TTC549 (cell line): ENCODE measurements at regions not wholly inside any gene's neighbourhood (a gene's known extent, or its start where the extent isn't known, plus 50 kb on each side); places are given as distances from the start of the nearest gene placed in this dataset.
"Not testable (repeated sequence)": the region's sequence is repeated elsewhere in the genome, so short reads cannot be mapped to it uniquely, and the experiment has no call there.

Source experiments
- FAIRE-seq: peaks from 2 replicates; lab custom pipeline; 2012; peaks lifted over from hg19 to GRCh38; lab: Jason Lieb, UNC

DNA sequence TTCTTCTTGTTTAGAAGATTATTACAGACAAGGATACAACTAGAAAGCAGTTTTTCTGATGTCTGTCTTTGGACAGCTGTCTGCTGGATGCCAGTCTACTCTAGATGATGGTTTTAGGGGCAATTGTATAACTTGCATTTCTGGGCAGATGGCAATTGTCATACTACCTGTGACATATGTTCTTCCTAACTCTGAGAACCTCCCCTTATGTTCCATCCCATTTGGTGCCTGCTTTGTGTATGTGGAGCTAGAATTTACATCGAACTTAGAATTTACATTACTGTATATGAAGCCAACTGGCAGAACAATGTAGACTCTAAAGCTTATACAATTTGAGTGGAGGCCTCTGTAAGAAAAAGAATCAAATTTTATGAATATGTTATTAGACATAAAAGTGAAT is 430.2 kb upstream of the SEL1L start:
- no peak for FAIRE-seq

DNA sequence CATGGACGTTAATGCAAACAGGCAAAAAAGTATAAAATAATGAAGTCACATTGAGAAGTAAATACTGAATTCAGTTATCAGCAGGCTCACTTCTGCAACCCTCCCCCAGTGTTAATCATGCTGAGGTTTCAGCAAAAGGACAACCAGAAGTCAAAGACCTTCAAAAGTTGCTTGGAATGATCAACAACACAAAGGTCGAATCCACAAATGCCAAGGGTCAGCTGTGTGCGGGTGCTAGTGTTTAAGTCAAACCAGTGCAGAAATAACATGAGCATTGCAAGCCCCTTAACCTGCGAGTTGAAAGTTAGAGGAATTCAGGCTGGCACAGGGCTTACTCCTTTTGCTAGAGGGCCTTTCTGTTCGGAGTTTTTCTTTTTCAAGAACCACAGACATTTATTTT is 436.7 kb upstream of the SEL1L start:
- no peak for FAIRE-seq

DNA sequence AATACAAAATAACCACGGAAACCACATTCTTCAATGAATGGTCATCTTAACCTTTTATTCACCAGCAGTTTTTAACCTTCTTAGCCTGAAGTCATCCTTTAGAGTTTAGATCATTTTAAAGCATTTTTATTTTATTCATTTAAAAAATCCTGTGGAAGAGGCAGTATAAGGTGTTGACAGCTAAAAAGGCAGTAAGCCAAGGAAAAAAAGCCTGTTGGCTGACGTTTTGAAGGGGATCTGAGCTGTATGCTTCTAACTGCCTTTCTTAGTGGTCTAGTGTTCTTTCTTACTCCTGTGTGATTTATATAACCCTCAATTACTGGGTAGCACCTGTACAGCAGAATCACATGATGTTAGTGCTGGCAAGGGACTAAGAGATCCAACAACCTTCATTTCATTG is 438.3 kb upstream of the SEL1L start:
- FAIRE-seq: no peak

DNA sequence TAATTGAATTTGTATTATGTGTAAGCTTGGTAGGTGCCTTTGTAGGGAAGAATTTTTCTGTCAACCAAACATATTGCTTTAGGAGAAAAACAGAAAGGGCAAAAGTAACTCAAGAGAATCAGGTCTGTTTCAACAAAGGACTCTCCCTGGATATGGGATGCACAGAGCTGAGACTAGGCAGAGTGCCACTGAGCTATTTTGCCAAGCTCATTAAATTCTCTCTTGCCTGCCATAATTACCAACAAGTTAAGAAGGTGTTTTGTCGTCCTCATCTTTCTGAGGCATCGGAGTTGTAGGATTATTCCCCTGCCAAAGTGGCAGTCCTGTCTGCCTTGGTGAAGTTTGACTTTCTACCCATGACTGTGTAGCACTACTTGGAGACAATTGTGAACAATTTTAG is 438.9 kb upstream of the SEL1L start:
- FAIRE-seq: no peak

DNA sequence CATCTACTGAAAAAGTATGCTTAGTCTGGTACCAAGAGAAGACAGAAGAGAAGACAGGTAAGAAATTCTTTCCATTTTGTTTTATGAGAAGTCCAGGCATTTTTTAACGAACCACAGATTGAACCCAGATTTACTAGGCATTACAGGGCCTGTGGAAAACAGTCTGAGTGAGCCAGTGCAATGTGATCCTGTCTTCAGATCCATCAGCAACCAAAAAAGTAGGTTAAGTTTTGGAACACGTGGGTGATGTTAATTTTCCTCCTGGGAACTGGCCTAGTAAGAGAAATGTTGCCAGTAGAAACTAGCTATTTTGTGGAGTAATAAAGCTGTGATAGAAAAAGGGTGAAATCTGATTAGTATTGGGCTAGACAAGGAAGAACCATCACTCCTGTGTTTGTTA is 440.9 kb upstream of the SEL1L start:
- no peak for FAIRE-seq

DNA sequence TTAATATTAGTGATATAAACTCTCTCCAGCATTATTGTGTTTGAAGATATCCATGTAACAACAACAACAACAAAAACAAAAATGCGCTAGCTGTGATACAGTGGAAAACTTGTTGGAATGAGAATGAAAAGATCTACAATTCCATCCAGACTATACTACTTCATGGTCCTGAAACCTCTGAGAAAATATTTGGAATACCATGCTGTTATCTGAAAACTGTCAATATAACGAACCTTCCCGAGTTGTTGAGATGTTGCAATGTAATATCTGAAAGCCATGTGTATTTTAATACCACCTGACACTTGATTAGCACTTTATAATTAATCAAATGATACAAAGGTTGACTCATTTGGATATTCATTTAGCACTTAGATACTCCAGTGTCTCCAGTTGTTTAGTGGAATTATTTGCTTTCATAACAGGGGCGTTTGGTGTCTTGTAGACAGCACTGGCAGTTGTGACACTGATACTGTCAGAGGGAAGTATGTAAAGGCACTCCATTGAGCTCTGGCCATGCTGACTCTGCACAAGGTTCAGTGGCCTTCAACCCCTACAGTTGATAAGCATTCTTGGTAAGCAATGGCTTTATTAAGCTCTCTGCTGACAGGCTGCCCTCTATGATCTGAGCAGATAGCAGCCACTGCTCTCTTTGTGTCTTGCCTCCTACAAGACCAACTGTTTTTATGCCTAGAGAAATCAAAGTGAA is 447.1 kb upstream of the SEL1L start:
- FAIRE-seq: no peak

DNA sequence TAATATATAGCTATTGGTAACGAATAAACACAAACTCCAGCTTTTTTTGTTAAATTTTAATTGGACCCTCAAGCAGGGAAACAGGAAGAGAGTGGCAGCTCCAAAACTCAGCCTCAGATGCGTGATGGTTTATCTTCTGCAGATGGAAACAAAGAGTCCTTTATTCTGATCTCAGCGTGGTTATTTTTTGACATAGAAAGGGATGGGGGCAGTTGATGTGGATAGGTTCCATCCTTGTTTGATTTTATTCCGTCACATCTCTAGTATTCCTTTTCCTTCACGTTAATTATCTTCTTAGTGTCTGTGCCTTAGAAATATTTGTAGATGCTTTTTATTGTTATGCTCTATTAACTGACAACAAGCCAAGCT is 447.6 kb upstream of the SEL1L start:
- no peak for FAIRE-seq

DNA sequence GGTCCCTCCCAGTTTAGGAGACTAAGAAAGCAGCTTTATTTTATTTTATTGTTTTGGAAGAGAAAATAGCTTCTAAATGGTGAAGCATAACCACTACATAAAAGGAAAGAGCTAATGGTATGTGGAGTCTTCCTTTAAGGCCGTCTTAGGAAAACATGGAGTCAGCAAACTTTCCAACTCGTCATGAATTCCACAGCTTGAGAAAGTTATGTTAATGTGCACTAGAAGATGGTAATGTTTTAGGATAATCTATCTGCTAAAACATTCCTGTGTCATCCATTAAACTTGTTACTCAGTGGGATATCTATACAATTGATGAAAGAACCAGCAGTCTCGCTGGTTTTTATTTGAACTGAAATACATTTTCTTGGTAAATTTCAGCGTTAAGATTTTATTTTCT is 448.4 kb upstream of the SEL1L start:
- no peak for FAIRE-seq

DNA sequence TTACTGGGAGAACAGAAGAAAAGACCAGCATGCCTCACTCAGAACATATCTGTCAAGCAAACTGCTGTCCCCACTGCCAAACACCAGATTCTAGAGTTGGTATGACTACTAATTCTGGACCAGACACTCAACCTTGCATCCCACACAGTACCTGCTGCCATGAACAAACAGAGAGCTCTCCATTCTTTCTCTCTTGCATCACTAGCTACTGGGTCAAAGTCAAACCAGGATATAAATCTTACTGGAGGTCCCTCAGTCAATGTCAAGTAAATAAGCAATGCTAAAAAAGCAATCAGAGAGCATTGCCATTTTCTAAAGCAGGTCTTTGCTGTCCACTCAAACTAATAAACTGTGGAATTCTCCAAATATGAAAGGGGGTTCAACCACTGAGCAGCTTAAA is 452.4 kb upstream of the SEL1L start:
- no peak for FAIRE-seq

DNA sequence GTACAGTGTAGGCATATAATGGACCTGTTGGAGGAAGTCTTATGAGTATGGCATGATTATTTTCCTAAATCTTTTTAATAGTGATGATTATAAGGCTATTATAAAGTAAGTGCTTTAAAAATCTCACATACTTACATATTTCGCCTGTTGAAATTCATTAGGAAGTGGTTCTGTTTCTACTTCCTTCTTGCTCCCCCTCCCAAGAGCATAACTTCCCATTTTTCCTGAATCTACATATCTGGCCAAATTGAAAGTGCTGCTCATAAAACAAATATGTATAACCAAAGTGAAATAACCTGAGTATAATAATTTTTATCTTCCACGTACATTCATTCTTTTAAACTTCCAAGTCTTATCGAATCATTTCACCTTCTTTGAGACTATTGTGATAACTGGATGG is 455.6 kb upstream of the SEL1L start:
- FAIRE-seq: no peak

DNA sequence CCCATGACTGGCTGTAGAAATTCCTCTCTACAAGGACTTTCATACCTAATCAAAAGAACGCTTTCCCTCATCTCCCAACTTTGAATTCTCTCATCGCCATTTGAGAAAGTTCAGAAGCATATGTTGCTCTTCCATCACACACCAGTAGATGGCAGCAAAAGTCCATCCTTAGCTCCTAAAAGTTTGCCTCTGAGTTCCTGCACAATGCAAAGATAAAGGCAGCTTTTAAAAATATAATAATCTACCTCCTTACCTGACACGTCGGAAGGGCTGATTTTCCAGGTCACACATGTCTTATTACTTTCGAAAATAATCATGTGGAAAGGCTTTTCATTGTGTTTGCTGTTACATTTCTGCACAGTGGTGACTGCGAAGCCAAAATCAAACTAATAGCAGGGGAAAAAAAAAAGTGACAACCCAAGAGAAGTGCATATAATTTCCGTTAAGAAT is 456.7 kb upstream of the SEL1L start:
- FAIRE-seq: no peak

DNA sequence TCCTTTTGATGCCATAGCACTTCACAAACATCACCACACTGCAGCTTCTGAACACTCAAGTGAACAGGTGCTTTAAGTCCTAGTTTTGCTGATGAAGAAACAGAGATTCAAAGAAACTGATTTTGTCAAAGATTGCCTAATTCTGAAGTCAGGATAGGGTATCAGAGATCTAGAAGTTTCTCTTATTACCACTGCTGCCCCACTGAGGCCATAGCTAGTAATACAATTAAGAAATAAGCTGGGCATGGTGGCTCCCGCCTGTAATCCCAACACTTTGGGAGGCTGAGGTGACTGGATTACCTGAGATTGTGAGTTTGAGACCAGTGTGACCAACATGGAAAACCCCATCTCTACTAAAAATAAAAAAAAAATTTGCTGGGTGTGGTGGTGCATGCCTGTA is 458.3 kb upstream of the SEL1L start:
- FAIRE-seq: no peak

DNA sequence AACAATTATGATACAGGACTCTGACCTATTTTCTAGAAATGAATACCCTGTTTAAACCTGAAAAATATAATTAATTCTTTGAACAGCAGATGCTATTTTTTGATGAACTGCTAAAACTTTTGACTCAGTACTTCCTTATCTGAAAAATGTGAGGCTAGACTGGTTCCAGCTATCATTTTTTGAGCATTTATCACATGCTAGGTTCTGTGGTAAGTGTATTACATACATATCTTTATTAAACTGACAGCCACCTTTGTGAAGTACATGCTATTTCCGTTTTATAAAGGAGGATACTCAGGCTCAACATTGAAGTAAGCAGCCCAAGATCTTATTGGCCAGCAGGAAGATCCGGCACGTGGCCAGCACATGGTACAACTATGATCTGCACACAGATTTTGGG is 459.8 kb upstream of the SEL1L start:
- FAIRE-seq: no peak

DNA sequence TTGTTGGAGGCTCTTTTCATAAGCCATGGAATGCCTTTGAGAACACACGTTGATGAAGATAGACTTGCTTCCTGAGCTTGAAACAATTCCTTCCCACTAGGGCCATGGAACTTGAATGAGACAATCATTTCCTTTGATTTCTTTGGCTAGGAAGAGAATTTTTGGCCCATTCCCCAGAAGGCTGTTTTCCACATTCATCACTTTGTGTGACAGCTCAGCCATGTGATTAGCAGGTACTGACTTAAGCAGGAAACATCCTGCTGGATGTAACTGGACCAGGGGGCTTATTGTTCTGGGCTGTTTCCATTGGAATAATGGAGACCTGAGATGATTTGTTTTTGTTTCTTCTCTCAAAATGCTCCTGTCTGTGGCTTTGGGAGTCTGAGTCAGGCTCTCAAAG is 469.8 kb upstream of the SEL1L start:
- FAIRE-seq: no peak

DNA sequence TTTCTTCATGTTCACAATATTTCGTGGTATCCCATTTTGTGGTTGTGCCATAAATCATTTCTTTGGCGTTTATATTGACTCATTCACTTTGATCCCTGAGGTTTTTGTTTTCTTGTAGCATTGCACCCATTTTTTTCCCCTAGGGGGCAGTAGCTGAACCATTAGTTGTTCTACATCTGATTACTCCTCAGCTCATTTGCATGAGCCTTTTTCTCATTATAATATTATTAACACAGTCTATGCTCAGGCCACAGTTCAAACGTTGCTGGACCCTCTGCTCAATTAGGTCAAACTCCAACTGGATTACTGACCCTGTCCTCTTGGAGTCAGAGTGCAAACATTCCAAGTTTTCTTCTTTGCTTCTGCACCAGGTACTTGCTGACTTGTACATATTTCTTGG is 475.4 kb upstream of the SEL1L start:
- no peak for FAIRE-seq

DNA sequence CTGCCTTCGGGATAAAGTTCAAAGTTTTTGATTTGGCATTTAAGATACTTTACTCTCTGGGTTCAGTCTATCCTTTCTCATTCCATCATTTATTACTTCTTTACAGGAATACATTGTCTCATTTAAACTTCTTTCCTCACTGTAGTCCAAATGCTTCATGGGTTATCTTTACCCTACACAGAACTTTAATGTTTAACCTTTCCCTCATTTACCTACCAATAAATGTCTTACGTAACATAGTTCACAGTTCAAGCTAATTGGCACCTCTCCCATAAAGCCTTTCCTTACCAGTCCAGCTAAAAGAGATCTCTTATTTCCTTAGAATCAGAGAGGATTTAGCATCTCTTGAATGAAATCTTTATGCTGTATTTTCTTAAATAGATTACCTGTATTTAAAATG is 476.3 kb upstream of the SEL1L start:
- FAIRE-seq: no peak

DNA sequence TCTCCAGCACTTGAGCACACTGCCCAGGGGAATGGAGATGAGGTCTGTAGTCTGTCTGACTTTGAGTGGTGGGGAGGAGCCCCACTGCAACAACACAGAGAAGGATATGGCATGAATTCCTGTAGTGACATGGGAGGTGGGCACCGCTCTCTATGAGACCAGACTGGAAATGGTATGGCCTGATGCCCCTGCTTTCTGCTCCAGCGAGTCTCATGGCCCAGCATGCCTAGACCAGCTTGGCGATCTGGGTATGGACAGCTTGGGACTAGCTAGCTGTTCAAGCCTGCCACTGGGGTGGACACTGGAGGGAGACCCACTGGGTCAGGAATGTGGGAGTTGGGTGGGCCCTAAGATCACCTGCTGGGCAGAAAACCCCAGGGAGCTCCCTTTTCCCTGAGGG is 477.8 kb upstream of the SEL1L start:
- no peak for FAIRE-seq

DNA sequence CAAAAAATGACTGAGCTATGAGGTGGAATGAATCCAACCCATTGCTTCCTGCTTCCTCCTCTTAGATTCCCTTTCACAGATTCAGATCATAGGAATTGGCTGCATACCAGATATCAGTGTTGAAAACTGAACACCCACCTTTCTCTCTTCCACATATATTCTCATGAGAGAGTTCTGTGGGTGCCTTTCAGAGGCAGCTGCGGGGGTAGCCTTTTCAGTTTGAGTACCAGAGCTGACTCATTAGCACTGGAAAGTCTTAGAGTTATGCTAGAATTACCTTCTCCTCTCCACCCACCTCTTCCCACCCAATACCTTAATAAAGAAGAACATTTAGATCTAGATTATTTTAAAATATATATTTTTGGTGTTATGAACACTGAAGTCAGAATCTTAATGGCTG is 495.4 kb upstream of the SEL1L start:
- no peak for FAIRE-seq

DNA sequence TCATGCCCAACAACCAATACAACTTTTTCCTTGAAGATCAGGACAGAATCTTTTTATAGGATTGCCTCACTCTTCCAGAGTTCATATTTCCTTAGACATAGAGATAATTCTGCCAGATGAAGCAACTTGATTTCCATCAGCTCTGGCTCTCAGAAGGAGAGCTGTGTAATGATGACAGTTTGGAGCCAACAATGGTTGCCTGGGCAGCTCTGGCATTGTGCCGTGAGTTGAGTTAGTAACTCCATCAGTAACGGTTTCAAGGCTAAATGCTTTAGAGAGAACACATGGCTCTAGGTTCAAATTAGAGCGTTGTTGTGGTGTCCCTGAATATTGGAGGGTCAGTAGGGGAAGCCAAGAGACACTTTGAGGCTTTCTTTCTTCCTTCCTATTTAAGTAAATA is 501.7 kb upstream of the SEL1L start:
- no peak for FAIRE-seq

DNA sequence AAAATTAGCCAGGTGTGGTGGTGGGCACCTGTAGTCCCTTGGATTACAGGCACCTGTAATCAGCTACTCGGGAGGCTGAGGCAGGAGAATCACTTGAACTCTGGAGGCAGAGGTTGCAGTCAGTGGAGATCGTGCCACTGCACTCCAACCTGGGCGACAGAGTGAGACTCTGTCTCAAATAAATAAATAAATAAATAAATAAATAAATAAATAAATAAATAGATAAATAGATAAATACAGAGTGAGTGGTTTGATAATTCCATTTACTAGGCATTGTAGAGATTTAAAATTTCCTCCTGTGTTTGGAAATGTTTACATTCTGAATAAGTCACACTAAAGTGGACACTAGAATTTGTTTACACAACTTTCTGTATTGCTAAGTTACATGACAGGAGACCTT is 504.4 kb upstream of the SEL1L start:
- not testable (repeated sequence) for FAIRE-seq

DNA sequence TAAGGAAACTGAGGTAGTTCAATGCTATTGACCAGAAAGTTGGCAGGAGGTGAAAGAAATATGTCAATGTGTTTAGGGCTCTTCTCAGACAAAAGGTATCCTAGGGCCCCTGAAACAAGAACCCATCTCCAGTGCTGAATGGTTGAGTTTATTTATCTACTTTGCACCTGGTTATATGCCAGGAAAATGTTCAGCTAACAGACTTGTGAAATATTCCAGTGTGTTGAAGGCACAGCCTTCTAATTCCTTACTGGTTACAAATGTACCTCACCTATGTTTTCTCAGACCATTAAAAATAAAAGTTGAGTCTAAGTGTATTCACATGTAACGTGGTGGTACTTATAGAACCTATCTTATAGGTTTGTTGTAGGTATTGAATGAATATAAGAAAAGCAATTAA is 511.7 kb upstream of the SEL1L start:
- FAIRE-seq: no peak

DNA sequence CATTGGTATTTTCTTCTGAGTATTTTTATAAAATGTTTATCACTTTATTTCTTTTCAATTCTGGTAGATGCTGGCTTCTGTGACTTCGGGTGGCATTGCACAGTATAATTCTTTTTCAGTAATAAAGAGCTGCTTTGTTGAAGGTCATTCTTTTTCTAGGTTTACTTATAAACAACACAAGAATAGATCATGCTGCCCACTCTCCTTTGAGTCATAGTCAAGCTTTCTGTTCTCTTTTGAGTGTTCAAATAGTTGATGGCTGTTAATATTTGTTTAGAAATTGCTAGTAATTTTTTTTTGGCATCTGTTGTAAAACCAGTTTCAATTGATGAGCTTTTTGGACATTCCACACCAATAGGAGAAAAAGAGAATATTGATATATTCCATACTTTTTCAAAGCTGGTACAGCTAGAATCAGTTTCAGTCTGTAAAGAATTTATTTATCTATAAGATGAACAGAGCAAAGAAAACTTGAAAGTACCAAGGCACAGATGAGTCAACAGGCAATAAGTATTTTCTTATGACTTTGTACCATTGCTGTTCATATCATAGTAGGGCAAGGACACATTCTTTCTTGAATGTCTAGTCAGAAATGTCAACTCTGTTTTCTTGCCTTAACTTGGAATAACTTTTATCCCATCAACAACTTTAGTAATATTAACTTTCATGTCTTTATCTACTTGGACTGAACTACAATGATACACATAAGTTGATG is 513.0 kb upstream of the SEL1L start:
- no peak for FAIRE-seq

DNA sequence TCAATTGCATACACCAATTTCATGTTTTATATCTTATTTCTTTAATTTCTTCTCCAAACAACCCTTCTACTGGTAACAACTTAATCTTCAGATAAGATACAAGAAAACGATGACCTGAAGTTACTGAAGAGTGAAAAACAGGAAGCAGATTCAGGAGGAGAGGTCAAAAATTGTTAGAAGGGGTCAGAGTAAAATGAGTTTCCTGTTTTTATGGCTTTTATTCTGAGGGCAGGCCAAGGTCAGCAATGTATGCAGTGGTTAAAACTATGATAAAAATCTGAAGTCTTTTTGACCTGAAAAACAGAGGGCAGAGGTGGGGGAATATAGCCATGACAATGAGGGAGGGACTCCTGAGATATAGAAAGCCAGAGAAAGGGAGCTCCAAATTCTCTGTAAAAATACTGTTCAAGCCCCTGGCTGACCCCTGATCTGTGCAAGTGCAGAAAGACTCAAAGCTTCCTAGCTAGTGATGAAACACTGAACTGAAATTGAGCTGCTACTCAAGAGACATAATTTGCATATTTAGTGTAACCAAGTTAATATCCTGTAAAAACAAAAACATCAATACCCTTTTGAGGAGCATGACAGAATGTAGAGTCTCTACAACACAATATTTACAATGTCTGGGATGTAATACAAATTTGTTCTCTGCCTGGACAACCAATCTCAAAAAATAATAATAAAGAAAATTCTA is 514.3 kb upstream of the SEL1L start:
- no peak for FAIRE-seq

DNA sequence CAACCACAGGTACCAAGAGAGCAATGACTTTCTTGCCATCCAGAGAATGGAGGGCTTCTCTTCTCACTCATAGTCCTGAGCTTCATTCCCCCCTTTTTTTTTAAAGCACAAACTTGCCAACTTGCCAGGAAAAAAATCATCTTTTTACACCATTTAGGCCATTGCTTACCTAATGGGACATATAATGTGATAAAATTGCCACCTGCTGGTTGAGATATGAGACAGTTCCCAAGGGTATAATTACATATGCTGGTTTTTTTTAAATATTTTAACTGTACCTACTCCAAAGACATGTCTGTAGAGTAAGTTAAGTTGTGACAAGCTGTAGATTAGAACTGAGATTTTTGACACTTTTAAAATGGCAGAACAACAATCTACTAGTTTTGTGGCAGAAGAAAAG is 519.1 kb upstream of the SEL1L start:
- no peak for FAIRE-seq
